Retinal pigment epithelial cell (primary cell): ENCODE measurements at regions not wholly inside any gene's neighbourhood (a gene's known extent, or its start where the extent isn't known, plus 50 kb on each side); places are given as distances from the start of the nearest gene placed in this dataset.
"Not testable (repeated sequence)": the region's sequence is repeated elsewhere in the genome, so short reads cannot be mapped to it uniquely, and the experiment has no call there.

Source experiments
- DNase-seq: peaks from one replicate; pipeline ENCODE4 v3.0.0-alpha.2; 2010; ENCODE audit warnings: low read depth
- H3K4me3 ChIP-seq: 2 replicates; pipeline ENCODE4 v1.5.1; 2011; ENCODE audit warnings: mild to moderate bottlenecking, low read length, control low read depth, moderate library complexity
- TF ChIP-seq, protein P1 (sequence below): conservative IDR thresholded peaks from 2 replicates; pipeline ENCODE4 v1.5.1; 2011; ENCODE audit warnings: low read depth, low read length, control low read depth, inconsistent platforms

DNA sequence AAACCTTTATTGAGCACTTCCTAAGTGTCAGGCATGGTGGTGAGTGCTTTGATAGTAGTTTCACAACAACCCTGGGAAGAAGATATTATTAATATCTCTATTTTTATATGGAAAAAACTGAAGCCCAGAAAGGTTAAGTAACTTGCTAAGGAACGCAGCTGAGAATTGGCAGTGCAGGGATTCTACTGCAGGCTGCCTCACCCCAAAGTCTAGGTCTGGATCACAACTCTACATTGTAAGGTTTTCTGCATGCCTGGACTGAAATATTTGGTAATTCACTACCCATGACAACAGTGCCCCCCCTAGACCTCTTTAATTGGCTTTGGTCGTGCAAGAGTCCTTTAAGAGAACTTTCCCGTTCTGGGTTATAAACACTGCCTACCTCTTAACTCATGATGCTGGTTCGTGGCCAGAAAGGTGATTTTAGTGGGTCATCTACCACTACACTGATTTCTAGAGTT is 67.1 kb upstream of the KCNQ5 start:
- no peak for DNase-seq
- no peak overlapping the region for H3K4me3 ChIP-seq
- TF ChIP-seq, protein P1, sequence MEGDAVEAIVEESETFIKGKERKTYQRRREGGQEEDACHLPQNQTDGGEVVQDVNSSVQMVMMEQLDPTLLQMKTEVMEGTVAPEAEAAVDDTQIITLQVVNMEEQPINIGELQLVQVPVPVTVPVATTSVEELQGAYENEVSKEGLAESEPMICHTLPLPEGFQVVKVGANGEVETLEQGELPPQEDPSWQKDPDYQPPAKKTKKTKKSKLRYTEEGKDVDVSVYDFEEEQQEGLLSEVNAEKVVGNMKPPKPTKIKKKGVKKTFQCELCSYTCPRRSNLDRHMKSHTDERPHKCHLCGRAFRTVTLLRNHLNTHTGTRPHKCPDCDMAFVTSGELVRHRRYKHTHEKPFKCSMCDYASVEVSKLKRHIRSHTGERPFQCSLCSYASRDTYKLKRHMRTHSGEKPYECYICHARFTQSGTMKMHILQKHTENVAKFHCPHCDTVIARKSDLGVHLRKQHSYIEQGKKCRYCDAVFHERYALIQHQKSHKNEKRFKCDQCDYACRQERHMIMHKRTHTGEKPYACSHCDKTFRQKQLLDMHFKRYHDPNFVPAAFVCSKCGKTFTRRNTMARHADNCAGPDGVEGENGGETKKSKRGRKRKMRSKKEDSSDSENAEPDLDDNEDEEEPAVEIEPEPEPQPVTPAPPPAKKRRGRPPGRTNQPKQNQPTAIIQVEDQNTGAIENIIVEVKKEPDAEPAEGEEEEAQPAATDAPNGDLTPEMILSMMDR = no peak

DNA sequence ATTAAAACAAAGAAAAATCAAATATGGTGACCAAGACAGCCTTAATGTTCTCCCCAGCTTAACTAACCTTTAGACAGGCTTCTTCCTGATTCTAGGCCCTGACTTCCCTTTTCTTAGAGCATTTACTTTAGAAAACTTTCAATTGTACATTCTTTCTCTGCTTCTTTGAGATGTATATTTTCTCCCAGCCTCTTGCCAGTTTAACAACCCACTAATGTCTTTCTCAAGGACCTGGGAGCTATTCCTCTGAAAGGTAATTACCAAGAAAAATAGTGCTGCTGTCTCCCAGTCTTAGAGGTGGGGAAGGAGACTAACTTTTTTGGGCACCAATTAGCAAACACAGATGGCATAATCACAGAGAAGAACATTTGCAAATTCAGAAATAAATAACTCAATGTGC is 62.8 kb upstream of the KCNQ5 start:
- no peak overlapping the region for H3K4me3 ChIP-seq
- TF ChIP-seq, protein P1 = no peak
- DNase-seq = no peak

GRCh38 chr6:72559555-72559954 is 62.3 kb upstream of the KCNQ5 start:
- H3K4me3 ChIP-seq = no peak overlapping the region
- no peak for DNase-seq
- TF ChIP-seq, protein P1 = no peak

GRCh38 chr6:72560721-72561593 is 60.9 kb upstream of the KCNQ5 start:
- no peak overlapping the region for H3K4me3 ChIP-seq
- TF ChIP-seq, protein P1 = peak; percentile 7
- no peak for DNase-seq

GRCh38 chr6:72561629-72562028 is 60.2 kb upstream of the KCNQ5 start:
- H3K4me3 ChIP-seq = no peak overlapping the region
- DNase-seq = no peak
- TF ChIP-seq, protein P1 = no peak

- DNase-seq = no peak
- H3K4me3 ChIP-seq = no peak overlapping the region
- TF ChIP-seq, protein P1 = no peak
Measured at GRCh38 chr6:72564231-72564630, 57.6 kb upstream of the KCNQ5 start.

GRCh38 chr6:72571993-72572392 is 49.9 kb upstream of the KCNQ5 start:
- DNase-seq = not testable (repeated sequence)

More at GRCh38 chr6:72571993-72572392, 49.9 kb upstream of the KCNQ5 start:
- not testable (repeated sequence) for H3K4me3 ChIP-seq
